MM.1S (cell line): ENCODE measurements at regions not wholly inside any gene's neighbourhood (a gene's known extent, or its start where the extent isn't known, plus 50 kb on each side); places are given as distances from the start of the nearest gene placed in this dataset.

Experiments used
- DNase-seq: peaks from one replicate; pipeline ENCODE4 v3.0.0-alpha.2; 2015
- H2AFZ ChIP-seq: fragments of 300-600 bp; sonication (generic); 2 replicates; pipeline ENCODE4 v1.6.0; 2016; ENCODE audit warnings: antibody characterized with exemption, low read length
- H3F3A ChIP-seq: fragments of 300-600 bp; sonication (generic); 2 replicates; pipeline ENCODE4 v1.6.1; 2016; ENCODE audit warnings: mild to moderate bottlenecking, antibody characterized with exemption, low read length, moderate library complexity, mixed read lengths; ENCODE audit not compliant: insufficient read depth
- H3K27ac ChIP-seq: fragments of 300-600 bp; sonication (generic); 2 replicates; pipeline ENCODE4 v1.5.1; 2016; ENCODE audit warnings: mild to moderate bottlenecking, low read length
- H3K27me3 ChIP-seq: fragments of 300-600 bp; sonication (generic); replicated peaks from 2 replicates; pipeline ENCODE4 v1.6.0; 2016; ENCODE audit warnings: low read length; ENCODE audit not compliant: insufficient read depth
- H3K36me3 ChIP-seq: fragments of 300-600 bp; sonication (generic); replicated peaks from 2 replicates; pipeline ENCODE4 v1.6.1; 2016; ENCODE audit warnings: mild to moderate bottlenecking, low read length, mixed read lengths; ENCODE audit not compliant: insufficient read depth
- H3K4me1 ChIP-seq: fragments of 300-600 bp; sonication (generic); 2 replicates; pipeline ENCODE4 v1.6.1; 2016; ENCODE audit warnings: low read length, mixed read lengths
- H3K4me2 ChIP-seq: fragments of 300-600 bp; sonication (generic); 2 replicates; pipeline ENCODE4 v1.6.0; 2016; ENCODE audit warnings: low read depth, low read length
- H3K4me3 ChIP-seq: fragments of 300-600 bp; sonication (generic); 2 replicates; pipeline ENCODE4 v1.5.1; 2016; ENCODE audit warnings: low read length, mixed read lengths
- H3K79me2 ChIP-seq: fragments of 300-600 bp; sonication (generic); 2 replicates; pipeline ENCODE4 v1.6.1; 2016; ENCODE audit warnings: mixed run types, low read length, mixed read lengths
- H3K9ac ChIP-seq: fragments of 300-600 bp; sonication (generic); 2 replicates; pipeline ENCODE4 v1.6.1; 2016; ENCODE audit warnings: low read length, mixed read lengths
- H3K9me2 ChIP-seq: fragments of 300-600 bp; sonication (generic); replicated peaks from 2 replicates; pipeline ENCODE4 v1.6.1; 2016; ENCODE audit warnings: mild to moderate bottlenecking, low read length, mixed read lengths; ENCODE audit not compliant: insufficient read depth
- H3K9me3 ChIP-seq: fragments of 300-600 bp; sonication (generic); replicated peaks from 2 replicates; pipeline ENCODE4 v1.6.1; 2016; ENCODE audit warnings: mild to moderate bottlenecking, low read length, mixed read lengths; ENCODE audit not compliant: insufficient read depth
- H4K20me1 ChIP-seq: fragments of 300-600 bp; sonication (generic); 2 replicates; pipeline ENCODE4 v1.6.1; 2016; ENCODE audit warnings: mild to moderate bottlenecking, low read length, moderate library complexity, mixed read lengths; ENCODE audit not compliant: insufficient read depth
- EZH2 ChIP-seq: fragments of 300-600 bp; sonication (generic); optimal IDR thresholded peaks from 2 replicates; pipeline ENCODE3; 2017; ENCODE audit warnings: low read depth, mild to moderate bottlenecking, antibody characterized with exemption, low read length, mixed read lengths
- EZH2phosphoT487 ChIP-seq: fragments of 300-600 bp; sonication (generic); IDR thresholded peaks from 2 replicates; pipeline ENCODE4 v1.6.1; 2018; ENCODE audit warnings: antibody characterized with exemption, low read length
- TF ChIP-seq, protein P1 (sequence below): fragments of 300-600 bp; sonication (generic); IDR thresholded peaks from 2 replicates; pipeline ENCODE4 v1.5.1; 2016; ENCODE audit warnings: antibody characterized with exemption, low read length, mixed read lengths

DNA sequence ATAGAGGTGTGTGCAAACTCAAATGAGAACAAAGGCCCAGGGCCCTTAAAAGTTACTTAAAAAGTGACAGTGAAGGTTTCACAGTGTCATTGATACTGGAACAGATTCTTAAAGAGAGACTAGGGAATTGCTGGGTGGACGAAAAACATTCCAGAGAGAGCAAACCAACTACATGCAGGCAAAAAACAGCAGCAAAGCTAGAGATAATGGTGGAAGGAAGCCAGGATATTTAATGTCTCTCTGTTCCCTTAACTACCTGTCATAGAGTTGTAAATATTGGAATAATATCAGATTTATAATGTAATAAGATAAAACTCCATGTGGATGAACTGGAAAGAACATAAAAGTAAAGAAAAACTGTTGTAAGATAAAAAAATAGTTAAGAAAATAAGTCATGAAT lies 508.6 kb downstream of the TAF11L14 start:
- TF ChIP-seq EZH2phosphoT487 (no peak), EZH2 (no peak)
- TF ChIP-seq, protein P1, sequence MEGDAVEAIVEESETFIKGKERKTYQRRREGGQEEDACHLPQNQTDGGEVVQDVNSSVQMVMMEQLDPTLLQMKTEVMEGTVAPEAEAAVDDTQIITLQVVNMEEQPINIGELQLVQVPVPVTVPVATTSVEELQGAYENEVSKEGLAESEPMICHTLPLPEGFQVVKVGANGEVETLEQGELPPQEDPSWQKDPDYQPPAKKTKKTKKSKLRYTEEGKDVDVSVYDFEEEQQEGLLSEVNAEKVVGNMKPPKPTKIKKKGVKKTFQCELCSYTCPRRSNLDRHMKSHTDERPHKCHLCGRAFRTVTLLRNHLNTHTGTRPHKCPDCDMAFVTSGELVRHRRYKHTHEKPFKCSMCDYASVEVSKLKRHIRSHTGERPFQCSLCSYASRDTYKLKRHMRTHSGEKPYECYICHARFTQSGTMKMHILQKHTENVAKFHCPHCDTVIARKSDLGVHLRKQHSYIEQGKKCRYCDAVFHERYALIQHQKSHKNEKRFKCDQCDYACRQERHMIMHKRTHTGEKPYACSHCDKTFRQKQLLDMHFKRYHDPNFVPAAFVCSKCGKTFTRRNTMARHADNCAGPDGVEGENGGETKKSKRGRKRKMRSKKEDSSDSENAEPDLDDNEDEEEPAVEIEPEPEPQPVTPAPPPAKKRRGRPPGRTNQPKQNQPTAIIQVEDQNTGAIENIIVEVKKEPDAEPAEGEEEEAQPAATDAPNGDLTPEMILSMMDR, result no peak
- DNase-seq, result no peak
- H2AFZ ChIP-seq, result no peak overlapping the region
- H3K9ac ChIP-seq, result no peak overlapping the region
- no peak overlapping the region for H3K4me2 ChIP-seq
- H4K20me1 ChIP-seq, result no peaks in the 10 kb centered on the region
- no peaks in the 10 kb centered on the region for H3F3A ChIP-seq
- no peaks in the 10 kb centered on the region for H3K36me3 ChIP-seq
- H3K79me2 ChIP-seq, result no peaks in the 10 kb centered on the region
- no peaks in the 10 kb centered on the region for H3K4me1 ChIP-seq
- H3K27me3 ChIP-seq, result no peaks in the 10 kb centered on the region
- no peaks in the 10 kb centered on the region for H3K9me2 ChIP-seq
- no peaks in the 10 kb centered on the region for H3K9me3 ChIP-seq
- H3K27ac ChIP-seq, result no peak overlapping the region
- no peak overlapping the region for H3K4me3 ChIP-seq

GRCh38 chr5:18152671-18153070 lies 518.4 kb downstream of the TAF11L14 start:
- no peaks in the 10 kb centered on the region for H3F3A ChIP-seq
- H3K9me3 ChIP-seq, result no peaks in the 10 kb centered on the region
- no peak for DNase-seq
- TF ChIP-seq, protein P1, result no peak
- no peak for TF ChIP-seq EZH2phosphoT487
- TF ChIP-seq EZH2, result no peak
- no peaks in the 10 kb centered on the region for H3K36me3 ChIP-seq
- no peaks in the 10 kb centered on the region for H3K9me2 ChIP-seq
- no peak overlapping the region for H3K4me3 ChIP-seq
- H3K79me2 ChIP-seq, result no peaks in the 10 kb centered on the region
- H3K27ac ChIP-seq, result no peak overlapping the region
- no peak overlapping the region for H2AFZ ChIP-seq
- no peaks in the 10 kb centered on the region for H3K4me1 ChIP-seq
- no peak overlapping the region for H3K9ac ChIP-seq
- no peaks in the 10 kb centered on the region for H4K20me1 ChIP-seq
- H3K4me2 ChIP-seq, result no peak overlapping the region
- H3K27me3 ChIP-seq, result no peaks in the 10 kb centered on the region

- Histone ChIP-seq H3K4me2 (no peak overlapping the region), H3K9me2 (no peaks in the 10 kb centered on the region), H3F3A (no peaks in the 10 kb centered on the region), H2AFZ (no peak overlapping the region), H3K4me3 (no peak overlapping the region), H3K9ac (no peak overlapping the region), H3K36me3 (no peaks in the 10 kb centered on the region), H3K27me3 (no peaks in the 10 kb centered on the region), H4K20me1 (no peaks in the 10 kb centered on the region), H3K79me2 (no peaks in the 10 kb centered on the region), H3K4me1 (no peaks in the 10 kb centered on the region), H3K9me3 (no peaks in the 10 kb centered on the region), H3K27ac (no peak overlapping the region)
- DNase-seq, result no peak
- TF ChIP-seq EZH2phosphoT487 (no peak), EZH2 (no peak)
- TF ChIP-seq, protein P1, result no peak
Measured at GRCh38 chr5:18158166-18158565, 523.9 kb downstream of the TAF11L14 start.
